Suppressor macrophage treated with lipopolysaccharide for 1 hour (primary cell): ENCODE measurements at regions not wholly inside any gene's neighbourhood (a gene's known extent, or its start where the extent isn't known, plus 50 kb on each side); places are given as distances from the start of the nearest gene placed in this dataset.

ENCODE experiments used
- DNase-seq, 3 donors: peaks; one replicate each; pipeline ENCODE4 v3.0.0-alpha.2; 2020 to 2022

DNA sequence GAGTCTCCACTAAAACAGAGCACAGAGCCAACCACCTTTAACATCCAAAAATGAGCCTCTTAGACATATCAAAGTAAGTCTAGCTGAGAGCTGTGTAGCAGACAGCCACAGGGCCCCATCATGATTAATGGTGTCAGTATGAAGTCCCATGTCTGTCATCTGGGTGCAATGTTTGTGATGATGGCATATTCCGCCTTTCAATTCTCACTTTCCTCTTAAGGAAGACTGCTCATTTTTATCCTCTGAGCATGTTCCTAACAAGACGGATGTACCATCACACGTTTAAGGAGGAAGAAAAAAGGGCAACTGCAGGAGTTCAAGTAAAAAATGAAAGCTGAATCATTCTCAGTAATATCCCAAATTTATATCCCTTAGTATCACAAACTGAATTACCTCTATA lies 85.8 kb upstream of the KCNMB2 start:
- DNase-seq = no peak

DNA sequence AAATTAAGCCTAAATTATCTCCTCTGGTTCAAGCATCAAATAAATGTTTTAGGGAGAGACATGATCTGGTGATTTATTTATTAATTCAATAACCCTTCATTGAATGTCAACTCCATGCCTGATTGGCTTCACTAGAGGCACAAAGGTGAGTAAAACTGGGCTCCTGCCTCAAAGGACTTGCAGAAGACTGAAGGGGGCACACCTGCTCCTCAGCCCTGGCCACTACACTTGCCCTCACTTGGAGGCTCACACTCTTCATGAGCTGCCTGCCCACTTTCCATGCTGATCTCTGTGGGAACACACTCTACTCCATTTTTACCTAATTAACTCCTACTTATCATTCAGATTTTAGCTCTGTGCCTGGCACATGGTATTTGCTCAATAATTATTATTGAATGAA lies 84.4 kb upstream of the KCNMB2 start:
- no peak for DNase-seq

DNA sequence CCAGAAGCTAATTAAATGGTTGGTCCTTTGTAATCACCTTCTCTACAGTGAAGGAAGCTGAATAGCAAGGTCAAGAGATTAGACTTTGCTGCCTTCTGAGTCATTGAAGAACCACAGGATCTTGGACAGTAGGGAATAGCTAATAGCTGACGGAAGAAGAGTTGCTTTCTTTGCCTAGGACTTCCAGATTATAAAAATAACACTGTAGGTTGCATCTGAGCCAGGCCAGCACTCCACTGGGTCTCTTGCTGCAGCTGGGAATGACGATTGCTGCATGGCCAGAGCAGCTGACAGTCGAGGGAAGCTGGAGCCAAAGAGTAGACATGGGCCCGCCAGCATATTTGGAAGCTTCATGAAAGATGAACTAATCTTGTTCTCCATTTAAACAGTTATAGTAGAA lies 81.5 kb upstream of the KCNMB2 start:
- no peak for DNase-seq

DNA sequence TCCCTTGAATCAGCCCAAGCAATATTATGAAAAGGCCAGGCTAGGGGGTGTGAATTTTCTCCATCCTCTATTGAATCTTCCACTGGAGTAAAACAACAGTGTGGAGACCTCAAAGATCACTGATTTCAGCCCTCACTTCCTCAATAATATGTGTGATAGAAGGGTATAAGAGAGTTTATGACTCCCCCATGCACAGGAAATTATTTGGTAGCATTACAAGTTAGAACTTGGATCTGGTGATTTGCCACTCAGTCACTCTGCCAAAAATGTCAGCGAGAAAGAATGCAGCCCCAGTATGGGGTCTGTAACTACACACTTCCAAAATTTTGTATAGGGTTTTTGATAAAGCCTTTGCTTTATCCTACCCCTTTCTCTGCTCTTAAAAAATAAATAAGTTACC lies 81.0 kb upstream of the KCNMB2 start:
- DNase-seq = no peak

DNA sequence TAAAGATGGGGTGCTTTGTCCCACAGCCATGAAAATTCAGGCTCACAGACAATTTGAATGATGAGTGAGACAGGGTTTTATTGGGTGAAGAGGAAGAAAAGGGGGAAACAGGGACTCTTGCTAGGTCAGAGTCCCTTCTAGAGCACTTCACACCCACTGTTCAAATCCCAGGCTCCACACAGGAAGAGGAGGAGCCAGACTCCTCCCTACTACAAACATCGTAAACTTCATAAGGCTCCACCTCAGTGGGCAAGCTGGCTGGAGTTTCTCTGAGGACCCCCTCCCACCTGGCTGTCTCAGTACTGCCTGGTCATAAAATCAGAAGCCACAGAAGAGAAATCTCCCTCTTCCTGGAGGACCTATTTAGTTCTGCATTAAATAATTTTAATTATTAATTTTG lies 80.3 kb upstream of the KCNMB2 start:
- DNase-seq = no peak

DNA sequence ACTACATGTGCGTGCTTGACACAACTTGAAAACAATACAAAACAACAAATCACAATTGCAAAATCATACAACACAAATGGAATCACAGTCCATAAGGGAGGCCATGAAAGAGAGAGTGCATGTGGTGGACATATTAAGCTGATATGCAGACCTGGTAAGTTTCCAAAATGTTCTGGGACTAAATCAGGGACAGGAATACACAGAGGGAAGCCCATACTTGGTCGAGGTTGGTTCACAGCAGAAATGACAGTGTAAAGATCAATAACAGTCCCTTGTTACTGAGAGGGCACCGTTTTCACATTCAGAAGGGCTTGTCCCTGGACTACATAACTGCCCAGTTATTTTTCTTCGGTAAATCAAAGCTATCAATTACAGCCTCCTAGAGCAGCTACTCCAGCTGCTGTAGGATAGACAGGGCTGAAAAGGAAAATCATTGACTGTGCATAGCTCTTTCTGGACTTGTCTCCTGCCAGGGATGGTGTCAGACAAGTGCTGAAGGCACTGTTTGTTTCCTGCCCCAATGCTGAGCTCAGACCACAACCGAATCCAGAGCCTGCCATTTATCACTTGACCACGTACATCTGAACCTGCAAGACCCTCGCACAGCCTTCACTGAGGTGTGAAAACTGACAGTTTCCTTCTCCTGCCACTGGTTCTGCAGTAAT lies 79.5 kb upstream of the KCNMB2 start:
- no peak for DNase-seq

DNA sequence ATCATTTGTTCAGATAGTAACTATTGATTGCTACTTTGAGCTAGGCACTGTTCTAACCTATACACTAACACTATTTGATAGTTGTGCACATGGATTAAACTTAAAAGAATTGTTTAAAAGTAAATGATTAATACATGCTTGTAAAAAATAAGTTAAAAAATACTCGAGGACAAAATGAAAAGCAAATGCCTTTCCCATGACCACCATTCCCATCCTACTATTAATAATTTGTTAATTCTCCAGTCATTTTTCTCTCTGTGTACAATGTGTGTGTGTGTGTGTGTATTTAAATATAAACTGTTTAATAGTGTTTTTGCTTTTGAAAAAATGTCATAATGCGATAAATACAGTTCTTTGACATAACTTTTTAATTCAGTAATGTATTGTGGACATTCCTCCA lies 78.7 kb upstream of the KCNMB2 start:
- DNase-seq = no peak

DNA sequence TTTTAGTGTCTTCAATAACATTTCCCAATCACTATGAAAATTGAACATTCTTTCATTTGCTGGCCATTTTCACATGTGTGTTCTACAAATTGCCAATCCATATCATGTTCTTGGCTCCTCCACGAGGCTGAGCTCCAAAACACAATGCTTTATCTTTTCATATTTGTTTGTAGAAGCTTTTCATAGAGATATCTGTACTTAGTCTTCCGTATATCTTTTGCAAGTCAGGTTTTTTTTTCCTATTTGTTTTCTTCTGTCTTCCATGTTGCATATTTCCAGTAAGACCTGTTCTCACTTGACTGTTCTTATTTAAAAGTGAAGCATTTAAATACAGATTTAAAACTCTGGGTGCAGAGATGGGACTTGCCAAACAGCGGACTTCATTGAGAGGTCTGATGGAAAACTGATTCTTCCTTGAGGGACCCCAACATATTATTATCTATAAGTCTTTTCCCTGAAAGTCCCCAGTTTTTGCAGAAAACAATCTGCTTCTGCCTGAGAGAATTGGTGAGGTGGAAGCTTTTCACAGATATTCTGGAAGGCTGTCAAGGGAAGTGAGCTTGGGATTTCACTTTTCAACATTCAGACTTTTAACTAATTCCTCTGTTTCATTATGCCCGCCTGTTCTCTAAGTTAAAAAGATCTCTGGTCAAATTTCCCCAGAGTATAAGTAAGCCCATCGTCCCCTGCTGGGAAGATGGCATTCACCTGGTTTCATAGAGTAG lies 77.8 kb upstream of the KCNMB2 start:
- DNase-seq = no peak

DNA sequence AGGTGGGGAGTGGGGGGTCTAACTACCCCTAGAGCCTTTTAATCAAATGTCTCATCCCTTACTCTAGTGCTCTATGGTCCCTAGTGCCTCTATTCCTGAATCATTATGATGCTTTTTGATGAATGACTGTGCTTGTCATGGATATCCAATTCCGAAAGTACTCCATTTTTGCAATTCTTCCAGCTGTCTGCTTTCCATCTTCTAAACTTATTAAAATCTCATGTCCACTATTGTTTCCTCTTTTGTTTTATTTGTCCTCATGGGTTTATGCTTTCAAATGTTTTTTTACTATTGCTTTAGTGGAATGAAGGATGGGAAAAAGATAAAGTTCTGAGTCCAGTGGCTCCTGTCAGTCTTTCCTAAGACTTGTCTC lies 77.2 kb upstream of the KCNMB2 start:
- no peak for DNase-seq

DNA sequence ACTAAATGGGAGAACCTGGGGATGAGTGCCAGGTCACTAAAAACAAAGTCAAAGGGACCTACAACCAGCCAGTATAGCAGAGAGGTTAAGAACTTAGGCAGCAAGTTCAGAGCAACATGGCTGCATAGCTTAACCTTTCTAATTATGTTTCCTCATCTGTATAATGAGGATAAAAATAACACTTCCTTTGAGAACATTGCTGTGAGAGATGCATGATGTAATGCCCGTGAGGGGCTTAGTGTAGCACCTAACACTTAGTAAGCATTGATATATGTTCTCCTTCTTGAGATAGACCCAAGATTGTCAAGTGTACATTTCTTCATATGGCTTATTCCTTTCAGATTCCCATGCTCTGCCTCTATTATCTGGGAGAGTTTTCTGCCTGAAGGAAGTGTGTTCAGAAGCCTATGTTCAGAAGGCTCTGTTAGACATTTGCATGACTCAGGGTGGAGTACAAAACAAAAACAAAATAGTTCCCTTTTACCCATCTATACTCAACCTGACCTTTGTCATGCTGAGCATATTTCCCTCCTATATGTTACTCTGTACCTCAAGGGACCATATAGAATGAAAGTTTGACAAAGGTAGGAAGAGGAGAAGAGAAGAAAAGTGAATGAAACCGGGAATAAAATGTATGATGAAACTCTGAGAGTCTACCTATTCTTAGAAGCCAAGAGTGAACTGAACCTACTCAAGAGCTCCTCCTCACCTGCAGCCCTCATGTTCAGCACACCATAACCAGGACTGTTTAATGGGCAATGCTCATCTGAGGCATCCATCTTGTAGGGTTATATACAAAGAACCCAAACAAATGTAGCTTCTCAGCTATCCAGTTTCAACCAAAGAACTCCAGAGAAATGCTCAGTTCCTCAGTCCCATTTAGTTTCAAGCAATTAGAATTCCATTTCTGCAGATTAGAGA lies 70.7 kb upstream of the KCNMB2 start:
- DNase-seq = no peak

DNA sequence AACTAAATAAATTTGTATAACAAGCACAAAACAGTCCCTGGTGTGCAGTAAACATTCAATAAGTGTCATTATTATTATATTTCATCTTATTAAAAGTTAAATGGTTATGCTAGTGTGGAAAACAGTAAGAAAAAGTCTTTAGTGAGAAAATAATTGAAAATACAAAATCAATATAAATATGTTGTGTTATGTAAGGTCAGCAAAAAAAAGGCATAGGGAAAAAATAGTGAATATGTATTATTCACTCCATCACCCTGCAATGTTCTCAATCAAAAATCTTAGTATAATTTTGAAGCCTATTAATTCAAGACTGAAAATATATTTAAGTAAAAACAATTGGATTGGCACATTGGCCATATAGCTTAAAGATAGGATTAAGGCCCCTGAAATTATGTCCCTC lies 63.3 kb upstream of the KCNMB2 start:
- no peak for DNase-seq

DNA sequence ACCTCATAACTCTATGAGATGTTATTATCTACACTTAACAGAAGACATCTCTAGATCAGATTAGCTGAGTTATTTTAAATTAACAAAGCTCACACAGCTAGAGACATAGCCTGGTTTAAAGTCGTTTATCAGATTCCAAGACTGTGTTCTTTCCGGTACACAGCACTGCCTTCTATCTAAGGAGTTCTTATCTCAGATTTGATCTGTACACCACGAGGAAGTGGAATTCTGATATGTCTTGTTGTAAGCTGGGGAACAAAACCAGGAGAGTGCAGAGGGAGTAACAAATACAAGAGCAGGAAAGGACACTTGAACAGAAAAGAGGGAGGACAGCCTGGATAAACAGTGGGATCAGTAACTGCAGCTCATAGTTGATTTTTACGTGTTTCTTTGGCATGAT lies 61.7 kb upstream of the KCNMB2 start:
- no peak for DNase-seq

DNA sequence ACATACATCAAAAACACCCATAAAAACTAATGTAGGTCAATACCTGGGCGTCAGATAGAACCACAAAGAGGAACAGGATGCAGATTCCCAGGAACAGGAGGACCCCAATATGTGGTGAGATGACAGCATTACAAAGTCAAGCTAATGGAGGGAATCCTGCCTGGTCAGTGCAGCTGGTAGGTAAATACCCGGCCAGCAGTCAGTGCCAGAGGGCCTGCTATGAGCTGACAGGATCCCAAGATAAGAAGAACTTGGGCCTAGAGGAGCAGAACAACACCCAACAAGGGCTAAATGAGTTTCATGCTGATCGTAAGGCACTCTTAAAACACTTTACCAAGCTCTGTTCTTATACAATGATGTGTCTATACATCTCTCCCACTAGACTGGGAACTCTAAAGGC lies 61.2 kb upstream of the KCNMB2 start:
- DNase-seq = no peak

DNA sequence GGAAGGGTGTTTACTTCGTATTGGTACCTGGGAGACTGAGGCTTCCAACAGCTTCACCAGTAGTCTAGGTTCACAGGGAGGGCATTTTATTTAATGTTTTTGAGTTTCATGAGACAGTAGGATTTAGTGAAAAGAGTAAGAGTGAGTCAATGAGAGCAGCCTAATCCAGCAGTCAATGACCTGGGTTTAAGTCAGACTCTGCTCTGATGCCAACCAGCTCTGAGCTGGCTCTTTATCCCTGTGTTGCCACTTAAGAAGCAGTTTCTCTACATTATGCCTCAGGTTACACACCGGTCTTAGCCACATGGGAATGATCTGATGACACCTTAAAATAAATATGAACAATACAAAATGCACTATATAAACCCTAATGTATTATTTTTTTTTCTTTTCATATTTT lies 59.4 kb upstream of the KCNMB2 start:
- DNase-seq = no peak

DNA sequence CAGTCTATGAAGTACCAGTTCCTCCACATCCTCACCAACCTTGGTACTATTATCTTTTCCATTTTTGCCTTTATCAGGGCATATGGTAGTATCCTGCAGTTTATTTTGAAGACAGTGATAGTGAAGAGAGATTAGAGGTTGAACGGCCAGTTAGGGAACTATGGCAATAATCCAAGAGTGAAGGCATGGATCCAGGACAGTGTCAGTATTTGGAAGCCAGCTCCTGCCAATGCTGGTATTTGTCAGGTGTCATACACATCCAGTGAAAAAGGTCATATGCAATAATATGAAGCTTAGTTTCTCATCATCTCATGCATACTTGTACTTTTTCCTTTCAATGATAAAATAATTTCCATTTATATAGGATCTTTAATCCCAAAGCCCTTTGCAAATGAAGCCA lies 56.8 kb upstream of the KCNMB2 start:
- DNase-seq = no peak

DNA sequence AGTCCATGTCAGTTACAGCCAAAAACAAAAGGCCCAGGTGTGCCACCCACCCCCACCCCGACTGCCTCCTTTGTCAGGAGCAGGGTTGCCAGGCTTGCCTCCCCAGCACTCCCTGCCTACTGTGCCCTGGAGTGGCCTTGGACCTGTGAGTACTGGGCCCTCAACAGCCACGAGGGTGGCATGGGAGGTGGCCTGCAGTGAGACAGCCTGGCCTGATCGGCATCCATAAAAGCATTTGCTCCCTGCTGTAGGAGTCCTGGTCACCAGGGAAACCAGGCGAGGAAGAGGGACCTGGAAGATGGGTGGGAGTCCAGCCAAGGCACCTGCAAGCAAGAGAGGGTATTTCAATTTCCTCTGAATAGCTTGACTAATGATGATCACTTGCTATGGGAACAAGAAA lies 56.4 kb upstream of the KCNMB2 start:
- DNase-seq = no peak

DNA sequence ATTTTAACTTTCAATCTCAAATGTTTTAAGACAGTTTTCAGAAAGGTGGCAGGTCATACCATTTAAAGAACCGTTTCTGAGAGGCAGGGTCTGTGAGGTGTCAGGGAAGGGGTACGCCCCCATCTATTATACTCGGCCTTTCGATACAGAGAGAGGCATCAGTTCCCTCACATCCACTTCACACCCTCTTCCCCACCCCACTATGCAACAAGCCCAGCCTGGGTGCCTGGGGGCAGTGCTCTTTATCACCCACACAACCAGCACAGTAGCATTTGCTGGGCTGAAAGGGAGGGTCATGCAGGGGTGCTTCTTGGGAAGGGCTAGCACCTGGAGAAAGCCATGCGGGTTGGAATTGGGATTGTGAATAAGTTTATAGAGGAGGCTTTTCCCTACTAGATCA lies 56.0 kb upstream of the KCNMB2 start:
- no peak for DNase-seq

DNA sequence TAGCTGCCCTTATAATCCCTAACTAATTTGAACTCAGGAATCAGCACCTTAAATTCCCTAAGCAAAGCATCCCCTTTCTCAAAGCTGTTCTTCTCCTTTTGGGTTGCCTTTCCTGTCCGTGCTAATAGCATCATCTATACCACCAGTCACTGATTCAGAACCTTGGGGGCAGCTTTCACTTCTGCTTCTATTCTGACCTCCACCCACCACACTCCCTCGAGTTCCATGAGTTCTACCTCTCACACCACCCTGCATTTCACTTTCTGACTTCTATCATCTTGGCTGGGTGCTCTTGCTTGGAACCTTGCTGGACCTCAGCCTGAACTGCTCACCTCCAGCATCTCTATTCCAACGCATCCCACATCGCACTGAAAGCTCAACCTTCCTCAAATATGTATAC lies 55.4 kb upstream of the KCNMB2 start:
- peak; percentile 26 to 51 (median 50) for DNase-seq

DNA sequence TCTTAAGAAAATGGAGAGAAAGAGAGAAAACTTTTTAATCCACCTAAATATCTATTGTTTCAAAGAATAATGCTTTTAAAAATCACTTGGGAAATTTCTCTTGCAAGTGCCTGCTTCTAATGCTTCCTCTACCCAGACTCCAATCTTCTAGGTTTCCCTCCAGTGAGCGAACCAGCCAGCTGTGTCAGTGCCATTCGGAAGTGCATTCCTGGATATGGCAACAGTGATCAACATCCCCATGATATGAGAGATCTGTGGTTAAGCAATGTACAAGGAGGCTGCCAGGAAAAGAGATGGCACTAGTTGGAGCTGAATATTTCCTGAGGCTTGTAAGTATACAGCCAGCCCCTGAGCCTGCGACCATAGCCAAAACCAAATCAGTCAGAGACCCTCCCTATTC lies 53.3 kb upstream of the KCNMB2 start:
- no peak for DNase-seq

DNA sequence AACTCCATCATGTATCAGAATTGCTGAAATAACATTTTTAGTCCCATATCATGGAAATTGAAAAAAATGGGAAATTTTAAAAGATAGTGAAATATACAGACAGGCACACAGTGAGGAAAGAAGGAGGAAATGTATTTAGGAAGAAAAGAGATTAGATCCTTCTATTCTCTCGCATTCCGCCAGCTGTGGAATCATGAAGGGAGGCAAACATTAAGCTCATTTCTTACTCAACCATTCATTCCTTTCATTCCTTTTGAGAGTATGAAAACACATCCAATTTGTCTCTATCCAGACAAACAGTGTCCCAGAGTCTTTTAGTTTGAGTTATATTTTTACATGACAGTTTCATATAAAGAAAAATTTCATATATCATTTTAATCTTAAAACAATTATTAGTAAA lies 52.5 kb upstream of the KCNMB2 start:
- DNase-seq = no peak

DNA sequence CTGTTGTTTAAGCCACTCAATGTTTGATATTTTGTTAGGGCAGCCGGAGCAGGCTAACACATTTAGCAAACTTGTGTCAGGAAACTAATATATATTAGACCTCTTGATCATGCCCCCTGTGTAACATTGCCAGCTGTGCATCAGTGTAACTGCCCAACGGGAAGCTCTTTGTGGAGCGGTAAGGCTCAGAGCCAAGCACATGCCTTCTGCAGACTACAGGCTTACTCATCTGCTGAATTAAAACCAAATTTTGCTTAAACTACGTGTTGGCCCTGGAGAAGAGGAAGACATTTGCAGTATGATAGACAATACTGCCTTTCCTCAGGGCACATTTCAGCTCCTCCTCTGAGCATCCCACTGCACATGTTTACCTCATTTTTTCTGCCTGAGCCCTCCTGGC lies 50.5 kb upstream of the KCNMB2 start:
- no peak for DNase-seq
